ENCODE measurements at regions not wholly inside any gene's neighbourhood (a gene's known extent, or its start where the extent isn't known, plus 50 kb on each side); places are given as distances from the start of the nearest gene placed in this dataset.

DNA sequence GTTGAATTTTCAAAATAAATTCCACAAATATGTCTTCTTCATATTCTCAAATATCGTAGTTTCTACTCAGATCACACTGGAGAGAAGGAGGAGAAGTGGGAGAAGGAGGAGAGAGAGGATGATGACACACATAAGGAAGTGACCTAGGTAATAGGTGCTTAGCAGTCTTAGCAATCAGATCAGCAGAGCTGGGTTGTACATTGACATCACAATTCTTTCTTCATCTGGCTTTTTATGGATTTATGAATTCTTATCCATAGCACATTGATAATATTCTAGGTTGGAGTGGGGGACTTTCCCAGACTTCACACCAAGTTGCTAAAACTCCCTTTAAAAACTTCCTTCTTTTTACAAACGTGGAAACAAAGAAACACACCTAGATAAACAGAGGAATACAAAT is 86.9 kb downstream of the FGF9 start:
- DNase-seq (ENCODE audit: low read depth): no peak

DNA sequence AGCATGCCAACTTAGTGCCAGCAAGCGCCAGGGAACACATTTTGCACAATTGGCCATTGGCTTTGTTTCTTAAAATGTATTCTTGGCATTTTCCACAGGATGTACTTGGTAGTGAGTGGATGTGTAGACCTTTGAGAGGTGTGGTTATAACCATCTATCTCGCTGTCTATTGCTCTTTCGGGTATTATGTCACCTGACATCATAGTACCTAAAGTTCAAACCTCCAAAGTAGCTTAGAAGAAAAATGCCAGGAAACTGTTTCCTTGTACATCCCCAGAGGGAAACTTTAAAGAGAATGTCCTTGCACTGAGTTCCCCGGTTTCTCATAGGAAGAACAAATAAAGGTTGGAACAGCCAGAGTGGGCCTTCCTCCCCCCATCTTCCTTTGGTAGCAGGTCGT is 87.6 kb downstream of the FGF9 start:
- no peak for DNase-seq (ENCODE audit: low read depth)

DNA sequence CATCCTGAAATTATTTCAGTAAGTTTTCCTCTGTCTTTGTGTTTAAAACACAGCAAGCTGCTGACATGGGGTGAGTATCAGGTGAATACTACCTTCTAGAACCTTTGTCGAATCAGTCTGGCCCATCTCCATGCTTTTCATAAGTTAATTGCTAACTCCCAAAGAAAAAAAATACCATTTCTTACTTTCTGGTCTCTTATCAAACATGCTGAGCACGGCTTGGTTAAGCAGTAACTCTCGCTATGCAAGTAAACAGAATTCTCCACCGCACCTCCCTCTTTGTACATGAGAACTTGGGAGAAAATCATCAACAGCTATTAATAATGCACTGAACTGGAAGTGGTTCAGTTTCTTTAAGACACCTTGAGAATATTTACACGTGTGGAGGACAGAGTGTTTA is 88.6 kb downstream of the FGF9 start:
- DNase-seq (ENCODE audit: low read depth): no peak

DNA sequence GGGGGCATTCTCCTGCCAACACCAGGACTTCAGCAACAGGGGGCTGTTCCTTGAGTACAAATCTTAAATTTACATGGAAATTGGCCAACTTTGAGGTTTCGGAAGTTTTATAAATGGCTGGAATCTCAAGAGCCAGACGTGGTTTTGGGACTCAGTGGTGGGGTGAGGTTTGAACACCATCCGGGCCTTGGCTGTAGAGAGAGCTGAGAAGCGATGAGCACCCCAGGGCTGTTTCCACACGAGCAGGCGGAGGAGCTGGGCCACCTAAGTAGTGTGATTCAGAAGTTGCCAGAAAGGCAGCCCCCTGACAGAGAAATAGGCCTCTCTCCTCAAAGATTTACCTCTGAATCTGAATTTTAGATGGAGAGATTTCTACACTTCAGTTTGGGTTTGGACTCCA is 89.0 kb downstream of the FGF9 start:
- no peak for DNase-seq (ENCODE audit: low read depth)

DNA sequence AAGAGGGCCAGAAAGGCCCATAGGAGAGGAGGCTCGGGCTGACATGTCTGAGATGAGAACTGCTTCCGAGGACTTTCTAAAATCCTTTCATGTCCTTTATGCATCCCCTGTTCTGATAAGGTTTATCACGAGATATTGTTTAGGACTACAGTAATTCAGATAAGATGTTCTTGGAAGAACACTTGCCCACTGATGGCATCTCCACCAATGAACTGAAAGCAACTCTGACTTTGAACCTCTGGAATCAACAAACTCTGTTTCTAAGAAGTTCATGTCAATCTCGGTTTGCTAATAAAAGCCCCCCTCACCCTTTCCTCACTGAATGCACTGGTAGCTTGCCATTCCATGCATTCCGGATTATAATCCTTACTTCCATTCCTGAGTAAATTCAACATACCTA is 90.9 kb downstream of the FGF9 start:
- DNase-seq (ENCODE audit: low read depth): no peak

DNA sequence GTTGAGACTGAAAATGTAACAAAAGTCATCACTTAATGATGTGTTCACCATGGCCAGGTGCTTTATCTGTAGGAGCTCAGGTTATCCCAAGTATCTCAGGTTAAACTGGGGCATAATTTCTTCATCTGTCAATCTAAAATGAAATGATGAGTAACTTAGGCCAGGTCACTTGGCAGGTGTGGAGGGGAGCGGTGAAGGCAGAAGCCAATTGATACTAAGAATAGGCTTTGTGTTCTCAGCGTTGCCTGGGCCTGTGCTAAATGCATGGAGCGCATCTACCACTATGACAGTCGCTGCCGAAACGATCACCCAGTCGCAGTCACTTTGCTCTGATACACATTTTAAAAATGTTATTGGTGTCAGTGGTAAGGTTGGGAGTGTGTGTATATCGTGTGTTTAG is 91.6 kb downstream of the FGF9 start:
- DNase-seq (ENCODE audit: low read depth): no peak

DNA sequence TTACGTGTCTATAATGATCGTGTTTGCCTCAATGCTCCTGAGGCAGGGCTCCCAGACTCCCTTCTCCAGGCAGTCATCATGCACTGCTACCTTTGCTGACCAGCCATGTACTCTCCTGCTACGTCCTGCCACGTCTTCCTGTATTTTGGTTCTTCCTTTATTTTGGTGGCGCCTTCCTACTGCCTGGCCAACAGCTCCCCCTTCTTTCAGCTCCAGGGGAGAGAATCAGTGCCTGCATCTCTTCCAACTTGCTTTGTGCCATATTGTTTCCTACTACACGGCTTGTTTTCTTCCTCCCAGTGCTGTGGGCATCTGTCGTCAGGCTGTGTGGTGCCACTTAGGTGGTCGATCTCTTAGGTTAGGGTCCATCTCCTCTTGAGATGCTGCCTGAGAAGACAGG is 96.2 kb downstream of the FGF9 start:
- no peak for DNase-seq (ENCODE audit: low read depth)

DNA sequence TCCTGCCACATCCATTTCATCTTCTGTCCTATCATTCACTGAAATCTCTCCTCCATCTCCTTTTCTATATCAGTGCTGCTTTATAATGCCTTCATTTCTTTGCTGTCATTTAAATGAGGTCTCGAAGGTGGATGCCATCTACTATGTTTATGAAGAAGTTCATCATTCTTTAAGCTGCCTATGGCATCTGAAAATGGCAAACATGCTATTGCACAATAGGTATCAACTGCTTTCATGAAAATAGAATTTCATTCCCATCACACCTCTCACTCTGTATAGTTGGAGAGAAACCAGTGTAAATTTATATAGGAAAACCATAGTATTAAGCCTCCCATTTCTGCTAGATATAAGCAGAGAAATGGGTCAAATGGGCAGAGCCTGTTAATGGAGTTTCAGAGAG is 100.2 kb downstream of the FGF9 start:
- DNase-seq (ENCODE audit: low read depth): no peak

DNA sequence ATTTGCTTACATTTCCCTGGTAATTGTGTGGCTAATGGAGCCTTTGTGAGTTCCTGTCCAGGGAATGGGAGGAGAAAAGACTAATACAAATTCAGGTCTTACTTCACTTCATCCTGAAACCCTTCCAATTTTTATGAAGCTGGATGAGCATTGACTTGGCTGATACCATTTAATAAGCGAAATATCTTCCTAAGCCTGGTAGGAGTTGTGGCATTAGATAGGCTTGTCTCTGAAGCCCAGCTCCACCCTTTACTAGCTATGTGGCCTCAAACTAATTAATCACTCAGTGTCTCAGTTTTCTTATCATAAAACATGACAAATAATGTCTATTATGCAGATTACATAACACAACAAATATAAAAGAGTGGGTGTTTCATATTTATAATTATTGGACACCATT is 106.3 kb downstream of the FGF9 start:
- no peak for DNase-seq (ENCODE audit: low read depth)

DNA sequence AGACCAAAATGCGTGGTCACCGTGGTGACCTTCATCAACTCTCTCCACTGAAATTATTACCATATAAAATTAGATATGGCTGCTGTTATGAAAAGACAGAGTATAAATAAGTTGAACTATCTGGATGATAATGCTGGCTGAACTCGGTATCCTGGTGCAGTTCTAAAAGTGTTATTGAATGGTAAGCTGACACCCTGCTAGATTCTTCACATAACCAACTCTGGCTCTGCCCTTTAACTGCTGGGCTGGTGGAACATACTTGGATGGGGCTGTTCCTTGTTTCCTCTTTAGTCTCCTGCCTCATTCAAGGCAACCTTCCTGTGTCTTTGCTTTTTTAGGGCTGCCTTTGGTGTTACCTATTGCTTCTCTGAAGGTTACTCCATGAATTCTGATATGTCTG is 106.9 kb downstream of the FGF9 start:
- DNase-seq (ENCODE audit: low read depth): no peak

DNA sequence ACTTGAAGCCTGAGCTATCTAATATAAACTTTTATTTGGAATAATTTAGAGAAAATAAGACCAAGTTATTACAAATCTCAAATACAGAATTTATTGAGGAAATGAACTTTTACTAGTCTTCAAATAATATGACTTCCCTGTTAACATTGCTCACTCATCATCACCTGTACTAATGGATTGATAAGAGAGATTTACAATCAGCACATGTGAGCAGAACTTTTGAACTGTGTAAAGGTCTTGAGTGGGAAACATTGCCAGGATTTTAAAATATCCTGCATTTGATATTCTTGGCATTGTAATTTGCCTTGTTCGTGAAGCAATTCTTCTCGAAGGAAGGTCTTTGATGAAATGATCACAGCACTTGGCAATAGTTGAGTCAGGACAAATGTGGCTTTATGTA is 111.9 kb downstream of the FGF9 start:
- no peak for DNase-seq (ENCODE audit: low read depth)

DNA sequence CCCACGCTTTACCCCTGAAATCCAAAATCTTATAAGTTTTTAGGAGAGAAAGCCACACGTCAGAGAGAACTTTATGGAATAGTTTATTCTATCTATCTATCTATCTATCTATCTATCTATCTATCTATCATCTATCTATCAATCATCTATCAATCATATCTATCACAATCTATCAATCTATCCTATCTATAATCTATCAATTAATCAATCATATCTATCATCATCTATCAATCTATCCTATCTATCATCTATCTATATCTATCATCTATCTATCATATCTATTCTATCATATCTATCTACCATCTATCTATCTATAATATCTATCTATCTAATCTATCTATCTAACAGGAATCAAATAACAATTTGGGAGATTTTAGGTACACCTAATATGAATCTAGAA is 115.1 kb downstream of the FGF9 start:
- no peak for DNase-seq (ENCODE audit: low read depth)

DNA sequence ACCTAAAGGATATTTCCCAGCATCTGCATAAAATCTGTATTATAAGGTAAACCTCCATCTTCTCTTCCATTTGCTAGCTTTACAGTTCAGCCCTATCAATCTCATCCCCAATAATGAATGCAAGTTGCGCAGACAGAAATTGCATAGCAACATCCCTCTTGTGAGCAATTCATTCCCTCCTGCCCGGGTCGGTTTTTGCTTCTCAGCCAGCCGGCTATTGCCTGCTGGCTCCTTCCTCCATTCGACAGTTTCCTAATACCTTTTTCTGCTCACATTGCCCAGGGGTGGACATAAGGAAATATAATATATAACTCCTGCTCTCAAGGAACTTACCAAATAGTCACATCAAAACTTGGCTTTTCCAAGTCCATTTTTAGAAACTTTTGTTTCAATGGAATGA is 125.2 kb downstream of the FGF9 start:
- no peak for DNase-seq (ENCODE audit: low read depth)

DNA sequence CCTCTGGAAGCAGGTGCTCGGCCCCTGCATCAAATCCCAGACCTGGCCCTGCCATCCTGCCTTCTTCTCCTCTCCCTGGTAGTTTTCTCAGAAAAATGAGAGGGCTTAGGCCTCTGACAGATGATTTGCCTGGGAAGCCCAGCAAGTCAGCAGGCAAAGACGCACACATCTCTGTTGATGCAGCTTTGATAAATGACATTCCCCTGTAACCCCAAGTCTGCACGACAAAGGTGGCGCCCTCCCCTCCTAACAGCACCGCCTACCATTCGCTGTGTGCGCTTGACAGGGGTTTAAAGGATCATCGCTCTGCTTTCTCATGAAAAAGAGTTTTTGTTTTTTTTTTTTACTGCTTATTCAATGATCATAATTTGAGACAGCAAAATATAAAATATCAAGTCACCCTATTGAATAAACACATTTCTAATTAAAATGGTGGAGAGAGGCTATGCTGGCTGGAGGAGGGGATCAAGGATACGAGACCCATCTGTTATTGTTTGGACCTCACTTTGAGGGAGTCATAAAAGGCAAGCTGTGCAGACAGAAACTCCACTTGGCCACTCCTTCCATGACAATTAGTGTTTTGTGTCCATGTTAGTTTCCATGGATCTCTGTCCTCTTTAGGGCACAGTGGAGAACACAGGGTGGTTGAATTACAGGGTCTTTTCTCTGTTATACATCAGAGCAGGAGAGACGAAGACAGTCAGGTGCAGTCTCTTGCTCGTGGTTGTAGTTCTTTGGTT is 126.1 kb downstream of the FGF9 start:
- no peak for DNase-seq (ENCODE audit: low read depth)

DNA sequence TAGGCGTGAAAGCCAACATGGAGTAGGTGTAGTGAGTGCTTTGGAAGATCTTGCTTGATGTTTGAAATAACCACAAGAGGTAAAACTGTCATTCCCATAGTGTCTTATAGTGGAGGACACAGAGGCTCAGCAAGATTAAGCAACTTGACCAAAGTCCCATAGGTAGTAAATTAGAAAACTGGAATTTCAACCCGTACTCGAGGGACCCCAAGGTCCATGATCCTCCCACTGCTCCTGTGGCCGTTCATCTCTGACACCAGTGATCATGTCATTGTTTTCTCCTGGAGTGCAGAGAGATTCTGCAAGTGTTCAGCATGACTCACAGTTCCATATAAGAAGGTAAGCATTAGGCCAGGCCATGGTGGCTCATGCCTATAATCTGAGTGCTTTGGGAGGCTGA is 126.9 kb downstream of the FGF9 start:
- no peak for DNase-seq (ENCODE audit: low read depth)

DNA sequence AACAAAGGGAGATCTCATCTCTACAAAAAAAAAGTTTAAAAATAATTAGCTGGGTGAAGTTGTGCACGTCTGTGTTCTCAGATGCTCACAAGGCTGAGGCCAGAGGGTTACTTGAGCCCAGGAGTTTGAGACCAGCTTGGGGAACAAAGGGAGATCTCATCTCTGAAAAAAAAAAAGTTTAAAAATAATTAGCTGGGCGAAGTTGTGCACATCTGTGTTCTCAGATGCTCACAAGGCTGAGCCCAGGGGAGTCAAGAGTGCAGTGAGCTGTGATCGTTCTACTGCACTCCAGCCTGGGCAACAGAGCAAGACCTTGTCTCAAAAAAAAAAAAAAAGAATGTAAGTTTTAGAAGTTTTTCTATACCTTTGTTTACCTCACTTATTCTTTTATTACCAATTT is 127.3 kb downstream of the FGF9 start:
- no peak for DNase-seq (ENCODE audit: low read depth)

DNA sequence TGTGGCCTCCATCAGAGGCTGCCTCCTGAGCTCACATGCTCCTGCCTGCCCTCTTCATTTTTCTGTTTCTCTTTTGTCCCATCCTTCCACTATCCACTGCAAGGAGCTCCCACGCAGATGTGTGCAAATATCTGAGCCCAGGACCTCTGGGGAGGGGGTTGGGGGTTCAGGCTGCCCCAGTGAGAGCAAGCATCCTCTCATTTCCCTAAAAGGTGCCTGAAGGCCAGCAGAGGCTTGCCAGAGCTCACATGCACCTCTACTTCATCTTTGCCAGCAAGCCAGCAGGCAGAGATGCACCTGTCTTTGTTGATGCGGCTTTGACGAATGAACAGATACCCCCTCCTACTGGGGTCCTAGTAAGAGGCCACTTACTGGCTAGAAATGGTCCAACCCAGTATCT is 128.8 kb downstream of the FGF9 start:
- DNase-seq (ENCODE audit: low read depth): no peak

DNA sequence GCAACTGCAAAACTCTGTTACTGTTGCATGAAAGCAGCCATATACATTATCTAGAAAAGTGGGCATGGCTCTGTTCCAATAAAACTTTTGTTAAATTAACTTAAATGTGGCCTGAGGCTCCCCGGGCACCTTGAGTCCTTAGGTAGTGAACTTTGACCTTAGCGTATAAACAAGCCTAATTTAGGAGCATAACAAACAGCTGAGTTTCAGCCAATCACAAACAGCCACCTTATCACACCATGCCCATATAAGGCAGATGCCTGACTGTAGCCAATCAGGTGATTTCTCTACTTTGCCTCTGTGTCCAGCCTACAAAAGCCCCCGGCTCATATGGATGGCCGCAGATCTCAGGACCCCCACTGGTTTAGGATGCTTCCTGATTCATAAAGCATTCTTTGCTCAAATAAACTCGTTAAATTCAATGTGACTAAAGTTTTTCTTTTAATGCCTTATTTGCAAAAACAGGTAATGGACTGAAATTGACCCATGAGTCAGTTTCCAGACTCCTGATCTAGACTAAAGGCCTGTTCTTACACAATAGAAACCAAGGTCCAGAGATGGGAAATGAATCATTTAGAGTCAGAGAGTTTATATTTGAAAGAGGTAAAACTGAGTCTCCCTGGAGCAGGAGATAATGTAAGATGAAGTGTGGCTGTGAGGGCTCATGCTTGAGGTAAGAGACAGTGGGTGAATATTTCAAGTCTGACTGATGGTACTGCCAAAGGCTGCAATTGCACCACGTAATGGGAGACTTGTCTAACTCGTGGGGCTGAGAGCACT is 130.2 kb downstream of the FGF9 start:
- DNase-seq (ENCODE audit: low read depth): no peak

DNA sequence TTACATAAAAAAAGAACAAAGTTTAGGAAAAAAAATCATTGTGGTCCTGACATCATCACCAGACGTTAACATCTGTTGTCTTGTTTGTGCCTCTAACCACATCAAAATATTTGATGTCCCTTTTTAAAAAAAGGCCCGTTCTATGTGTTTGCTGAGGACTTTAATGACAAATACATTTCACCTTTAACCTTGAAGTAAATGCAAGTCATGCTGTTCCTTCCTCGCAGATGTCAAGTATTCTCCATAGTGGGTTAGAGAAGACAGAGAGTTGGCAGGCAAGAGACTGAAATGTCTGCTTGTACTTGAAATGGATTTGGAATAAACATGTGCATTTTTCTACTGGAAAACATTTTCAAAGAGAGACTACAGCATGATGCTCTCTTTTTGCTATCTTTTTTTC is 134.9 kb downstream of the FGF9 start:
- DNase-seq (ENCODE audit: low read depth): no peak

DNA sequence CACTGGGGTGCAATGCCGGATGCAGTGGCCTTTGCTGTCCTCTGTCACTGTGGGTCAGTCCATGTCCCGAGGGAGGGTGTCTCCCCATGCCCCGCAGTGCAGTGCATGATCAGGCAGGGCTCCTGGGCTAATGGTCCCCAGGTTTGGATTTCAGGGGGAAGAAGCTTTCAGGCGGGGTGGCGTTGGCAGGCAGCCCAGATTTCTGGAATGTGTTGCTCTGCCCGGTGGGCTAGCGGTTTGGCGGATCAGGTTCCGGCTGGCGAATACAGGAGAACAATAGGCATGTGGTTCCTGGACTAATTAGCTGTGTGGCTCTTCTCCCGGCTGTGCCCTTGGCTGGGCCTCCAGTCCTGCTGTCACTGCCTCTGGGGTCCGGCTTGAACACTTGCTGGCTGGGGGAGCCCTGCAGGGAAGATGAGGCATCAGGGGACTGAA is 141.3 kb downstream of the FGF9 start:
- DNase-seq (ENCODE audit: low read depth): no peak

DNA sequence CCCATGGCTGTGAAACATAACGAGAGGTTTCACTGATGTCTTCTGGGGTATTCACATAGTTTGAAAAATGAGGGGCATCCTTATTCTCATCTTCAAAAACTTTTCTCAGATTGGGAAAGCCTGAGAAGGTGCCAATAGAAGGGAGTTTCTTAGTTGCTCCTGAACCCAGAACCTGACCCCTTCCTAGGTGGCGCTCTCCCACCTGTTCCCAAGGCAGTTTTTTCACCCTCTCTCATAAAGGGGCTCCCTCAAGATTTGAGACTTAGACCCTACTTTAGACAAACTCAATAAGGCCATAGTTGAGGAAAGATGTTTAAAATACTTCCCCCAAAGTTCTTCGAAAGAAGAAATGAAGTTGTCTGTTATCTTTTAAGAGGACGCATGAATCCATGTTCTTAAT is 142.2 kb downstream of the FGF9 start:
- DNase-seq (ENCODE audit: low read depth): no peak

DNA sequence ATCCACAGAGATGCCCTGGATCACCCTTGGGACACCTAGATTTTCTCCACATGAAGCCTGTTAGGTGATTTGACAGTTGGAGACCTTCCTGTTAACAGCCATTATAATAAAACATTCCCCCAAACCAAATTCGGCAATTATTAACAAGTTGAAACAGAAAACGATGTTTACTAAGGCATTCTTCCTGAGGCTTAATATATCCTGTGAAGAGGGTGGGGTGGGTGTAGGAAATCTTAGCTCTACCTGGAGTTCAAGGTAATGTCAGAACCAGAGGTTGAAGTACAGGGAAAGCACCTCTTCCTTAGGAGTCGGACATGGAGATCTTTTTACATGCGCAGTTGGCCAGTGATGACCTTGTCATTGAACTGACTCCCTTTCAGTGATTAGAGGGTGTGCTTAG is 143.0 kb downstream of the FGF9 start:
- no peak for DNase-seq (ENCODE audit: low read depth)

DNA sequence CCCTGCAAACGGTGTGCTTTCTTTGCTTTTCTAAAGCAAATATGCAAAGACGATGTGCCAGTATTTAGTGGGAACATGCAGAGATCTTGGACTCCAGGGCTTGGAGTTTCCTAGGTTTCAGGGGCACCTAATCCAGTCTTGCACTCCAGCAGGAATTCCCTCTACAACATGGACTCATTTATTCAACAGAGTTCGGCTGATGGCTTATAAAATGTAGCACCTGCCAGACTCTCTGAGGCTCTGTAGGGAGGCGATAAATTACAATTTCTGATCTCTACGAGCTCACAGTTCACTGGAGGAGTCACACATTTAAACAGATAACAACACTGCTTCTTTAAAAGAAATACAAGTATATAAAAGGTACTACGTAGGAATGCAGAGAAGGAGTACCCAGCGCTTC is 143.7 kb downstream of the FGF9 start:
- no peak for DNase-seq (ENCODE audit: low read depth)

DNA sequence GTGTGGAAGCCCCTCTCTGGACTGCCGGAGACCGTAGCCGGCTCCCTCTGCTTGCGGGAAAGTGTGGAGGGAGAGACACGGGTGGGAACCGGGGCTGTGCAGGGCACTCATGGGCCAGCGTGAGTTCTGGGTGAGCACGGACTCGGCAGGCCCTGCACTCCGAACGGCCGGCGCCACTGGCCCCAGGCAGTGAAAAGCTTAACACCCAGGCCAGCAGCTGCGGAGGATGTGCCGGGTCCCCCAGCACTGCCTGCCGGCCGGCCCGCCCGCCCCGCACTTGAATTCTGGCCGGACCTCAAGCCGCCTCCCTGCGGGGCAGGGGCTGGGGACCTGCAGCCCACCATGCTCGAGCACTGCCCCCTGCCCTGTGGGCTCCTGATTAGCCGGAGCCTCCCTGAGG is 147.0 kb downstream of the FGF9 start:
- DNase-seq (ENCODE audit: low read depth): no peak

Data from activated T-cell treated with anti-CD3 and anti-CD28 coated beads for 24 hours (primary cell).